ENCODE measurements at regions not wholly inside any gene's neighbourhood (a gene's known extent, or its start where the extent isn't known, plus 50 kb on each side); places are given as distances from the start of the nearest gene placed in this dataset.

GRCh38 chr5:74519161-74519571, 121.4 kb downstream of the ENC1 start:
- TF ChIP-seq POLR2A (IDR thresholded peaks at IDR 0.05; ENCODE audit: low read depth, low read length) (no peak), POU2F2 (IDR thresholded peaks at IDR 0.05; ENCODE audit: low read depth, low read length) (no peak), POLR2AphosphoS5 (IDR thresholded peaks at IDR 0.05; ENCODE audit: low read depth, low read length) (no peak)

Measured in GM12891 (cell line).